HepG2 (cell line): ENCODE measurements at regions not wholly inside any gene's neighbourhood (a gene's known extent, or its start where the extent isn't known, plus 50 kb on each side); places are given as distances from the start of the nearest gene placed in this dataset.

ENCODE experiments used
- ATAC-seq: fragments of 200-7000 bp; cut with Tn5 transposase; 3 replicates; pipeline ENCODE4 v1.9.1; 2020; ENCODE audit warnings: mild to moderate bottlenecking, moderate library complexity
- BruUV-seq: library from RNA; stranded (reverse); fragments of 400-500 nt; replicated peaks from 2 replicates; lab custom pipeline; 2021; lab: Mats Ljungman, UMichigan
- CTCF ChIA-PET: fragments of 300-600 bp; formaldehyde crosslinking; extraction: SDS; loops from one replicate; lab custom pipeline; 2021; ENCODE audit warnings: low total read pairs, inconsistent platforms, low intra/inter-chr PET ratio; lab: Yijun Ruan, JAX
- POLR2A ChIA-PET: fragments of 350-600 bp; sonication (Branson Sonifier 250); formaldehyde crosslinking; loops from one replicate; lab custom pipeline; 2020; ENCODE audit warnings: antibody characterized with exemption, inconsistent platforms; lab: Yijun Ruan, JAX
- DNase-seq: peaks from one replicate; pipeline ENCODE4 v3.0.0-alpha.2; 2015; ENCODE audit warnings: low spot score
- FAIRE-seq: peaks from 3 replicates; lab custom pipeline; 2011; peaks lifted over from hg19 to GRCh38; lab: Jason Lieb, UNC
- H2AFZ ChIP-seq: one replicate; pipeline ENCODE4 v1.6.1; 2011; ENCODE audit warnings: low read length, inconsistent platforms
- H3K27ac ChIP-seq: fragments of 300-600 bp; 3 replicates; pipeline ENCODE4 v1.8.0; 2011; ENCODE audit warnings: mixed run types, mild to moderate bottlenecking, mixed read lengths, low read length, inconsistent platforms; ENCODE audit not compliant: insufficient read depth; ENCODE audit errors: extremely low read length
- H3K27me3 ChIP-seq, 2 experiments: fragments of 200-600 bp in 1 of 2; 2 replicates in 1 of 2; 3 replicates in 1 of 2; pipeline versions ENCODE4 v1.6.0 to v1.8.0; 2011; ENCODE audit warnings: low read length in 2 of 2, mild to moderate bottlenecking in 2 of 2, moderate library complexity in 2 of 2, inconsistent platforms in 1 of 2; ENCODE audit not compliant: insufficient read depth in 2 of 2, control insufficient read depth in 1 of 2
- H3K36me3 ChIP-seq, 2 experiments: fragments of 200-600 bp in 1 of 2; replicated peaks in 1 of 2; 2 replicates in 1 of 2; 3 replicates in 1 of 2; pipeline versions ENCODE4 v1.5.1 to v1.8.0; 2011; ENCODE audit warnings: low read length in 2 of 2, inconsistent platforms in 1 of 2; ENCODE audit not compliant: insufficient read depth in 2 of 2, control insufficient read depth in 1 of 2
- H3K4me1 ChIP-seq: 2 replicates; pipeline ENCODE4 v1.5.1; 2012; ENCODE audit warnings: low read length, inconsistent platforms; ENCODE audit not compliant: insufficient read depth
- H3K4me2 ChIP-seq: 2 replicates; pipeline ENCODE4 v1.6.0; 2011; ENCODE audit warnings: low read depth, low read length, inconsistent platforms
- H3K4me3 ChIP-seq, 3 experiments: fragments of 200-600 bp in 1 of 3; sonication (generic), shearing (Covaris generic) in 1 of 3; replicated peaks in 1 of 3; 2 replicates each; pipeline ENCODE4 v1.5.1; 2011 to 2016; ENCODE audit warnings: low read length in 3 of 3, inconsistent platforms in 2 of 3, low read depth in 2 of 3, mild to moderate bottlenecking in 2 of 3, control low read depth in 1 of 3, mixed read lengths in 1 of 3; ENCODE audit not compliant: insufficient read depth in 1 of 3
- H3K79me2 ChIP-seq: one replicate; pipeline ENCODE4 v1.6.1; 2011; ENCODE audit warnings: low read length, inconsistent platforms; ENCODE audit not compliant: insufficient read depth
- H3K9ac ChIP-seq: 2 replicates; pipeline ENCODE4 v1.6.0; 2011; ENCODE audit warnings: mild to moderate bottlenecking, low read depth, low read length, inconsistent platforms; ENCODE audit not compliant: insufficient read depth
- H3K9me3 ChIP-seq: 2 replicates; pipeline ENCODE4 v1.5.1; 2012; ENCODE audit warnings: mild to moderate bottlenecking, low read length
- H4K20me1 ChIP-seq: 2 replicates; pipeline ENCODE4 v1.6.0; 2011; ENCODE audit warnings: inconsistent platforms, mild to moderate bottlenecking, low read length, moderate library complexity; ENCODE audit not compliant: insufficient read depth
- ATRX ChIP-seq: sonication (generic); formaldehyde crosslinking; IDR thresholded peaks from 2 replicates; pipeline ENCODE4 v1.4.0; 2020; ENCODE audit warnings: missing genetic modification reagents, borderline replicate concordance
- DPF2 ChIP-seq: sonication (generic); formaldehyde crosslinking; IDR thresholded peaks from 2 replicates; pipeline ENCODE4 v1.4.0; 2020; ENCODE audit warnings: mild to moderate bottlenecking, low read depth, missing genetic modification reagents, borderline replicate concordance
- MATR3 ChIP-seq: sonication (generic); formaldehyde crosslinking; IDR thresholded peaks from 2 replicates; pipeline ENCODE4 v1.4.0; 2020; ENCODE audit warnings: missing genetic modification reagents
- NRL ChIP-seq: sonication (generic); formaldehyde crosslinking; IDR thresholded peaks from 2 replicates; pipeline ENCODE4 v1.5.0; 2020; ENCODE audit warnings: missing genetic modification reagents, mild to moderate bottlenecking, moderate library complexity, borderline replicate concordance
- RBM39 ChIP-seq: fragments of 200-400 bp; formaldehyde crosslinking; IDR thresholded peaks from one replicate; pipeline ENCODE4 v1.6.1; 2018; ENCODE audit warnings: antibody characterized with exemption, mild to moderate bottlenecking, low read depth, low read length; ENCODE audit not compliant: poor library complexity, severe bottlenecking
- TCF12 ChIP-seq, 2 experiments: fragments of 450-650 bp in 1 of 2; sonication (generic) in 1 of 2; formaldehyde crosslinking in 1 of 2; IDR thresholded peaks; 2 replicates each; pipeline versions ENCODE4 v1.6.1 to v1.8.0; 2017 to 2022; ENCODE audit warnings: antibody characterized with exemption in 1 of 2, mild to moderate bottlenecking in 1 of 2, missing genetic modification reagents in 1 of 2, moderate library complexity in 1 of 2
- TCF7 ChIP-seq: sonication (generic); IDR thresholded peaks from 2 replicates; pipeline ENCODE4 v1.6.1; 2016; ENCODE audit warnings: antibody characterized with exemption, low read depth
- ZBTB21 ChIP-seq: sonication (generic); formaldehyde crosslinking; IDR thresholded peaks from 2 replicates; pipeline ENCODE4 v1.4.0; 2020; ENCODE audit warnings: missing genetic modification reagents
- ZEB1 ChIP-seq: IDR thresholded peaks from 2 replicates; pipeline ENCODE4 v1.6.1; 2012; ENCODE audit warnings: mild to moderate bottlenecking, low read depth, inconsistent platforms; ENCODE audit not compliant: insufficient replicate concordance
- ZFP37 ChIP-seq: sonication (generic); formaldehyde crosslinking; IDR thresholded peaks from 2 replicates; pipeline ENCODE4 v1.4.0; 2020; ENCODE audit warnings: missing genetic modification reagents, borderline replicate concordance
- ZNF335 ChIP-seq: sonication (generic); formaldehyde crosslinking; IDR thresholded peaks from 2 replicates; pipeline ENCODE4 v1.4.0; 2020; ENCODE audit warnings: missing genetic modification reagents
- ZNF569 ChIP-seq: sonication (generic); formaldehyde crosslinking; IDR thresholded peaks from 2 replicates; pipeline ENCODE4 v1.5.0; 2020; ENCODE audit warnings: mild to moderate bottlenecking, missing genetic modification reagents, moderate library complexity, borderline replicate concordance
- ZNF724P ChIP-seq: sonication (generic); formaldehyde crosslinking; IDR thresholded peaks from 2 replicates; pipeline ENCODE4 v1.8.0; 2022; ENCODE audit warnings: missing genetic modification reagents, borderline replicate concordance
- WGBS: methylation state at CpG from one replicate; pipeline ENCODE4 v1.1.6; 2017; ENCODE audit warnings: low lambda C conversion rate; 5-methylcytosine and 5-hydroxymethylcytosine counted together
- in situ Hi-C: cut with HindIII; loops from 2 replicates; pipeline ENCODE4 v1.10.0; 2017; ENCODE audit warnings: low pct_unique_long_range_greater_than_20kb; ENCODE audit not compliant: extremely low pct_ligation_motif_present
- intact Hi-C: fragments of 100-400 bp; cut with micrococcal nuclease; formaldehyde crosslinking; loops from one replicate; pipeline ENCODE4 v1.10.0; 2022; ENCODE audit not compliant: unreplicated experiment
- TF ChIP-seq, protein P1 (sequence below), 2 experiments: fragments of 450-650 bp in 1 of 2; sonication (generic) in 1 of 2; formaldehyde crosslinking; IDR thresholded peaks; 2 replicates each; pipeline versions ENCODE4 v1.5.0 to v1.8.0; 2020 to 2022; ENCODE audit warnings: mild to moderate bottlenecking in 1 of 2, missing genetic modification reagents in 1 of 2
- TF ChIP-seq, protein P2 (sequence below): sonication (generic); formaldehyde crosslinking; IDR thresholded peaks from 2 replicates; pipeline ENCODE4 v1.4.0; 2020; ENCODE audit warnings: missing genetic modification reagents
- TF ChIP-seq, protein P3 (sequence below): sonication (generic); formaldehyde crosslinking; IDR thresholded peaks from 2 replicates; pipeline ENCODE4 v1.8.1; 2023; ENCODE audit warnings: mild to moderate bottlenecking, missing genetic modification reagents, borderline replicate concordance
- TF ChIP-seq, protein P4 (sequence below): sonication (generic); formaldehyde crosslinking; IDR thresholded peaks from 2 replicates; pipeline ENCODE4 v1.5.0; 2020; ENCODE audit warnings: missing genetic modification reagents
- TF ChIP-seq, protein P5 (sequence below), 2 experiments: sonication (generic) in 1 of 2; formaldehyde crosslinking in 1 of 2; IDR thresholded peaks; 2 replicates each; pipeline versions ENCODE4 v1.4.0 to v1.6.1; 2018 to 2020; ENCODE audit warnings: missing genetic modification reagents in 2 of 2, borderline replicate concordance in 1 of 2, low read depth in 1 of 2, mild to moderate bottlenecking in 1 of 2, missing biosample characterization in 1 of 2

DNA sequence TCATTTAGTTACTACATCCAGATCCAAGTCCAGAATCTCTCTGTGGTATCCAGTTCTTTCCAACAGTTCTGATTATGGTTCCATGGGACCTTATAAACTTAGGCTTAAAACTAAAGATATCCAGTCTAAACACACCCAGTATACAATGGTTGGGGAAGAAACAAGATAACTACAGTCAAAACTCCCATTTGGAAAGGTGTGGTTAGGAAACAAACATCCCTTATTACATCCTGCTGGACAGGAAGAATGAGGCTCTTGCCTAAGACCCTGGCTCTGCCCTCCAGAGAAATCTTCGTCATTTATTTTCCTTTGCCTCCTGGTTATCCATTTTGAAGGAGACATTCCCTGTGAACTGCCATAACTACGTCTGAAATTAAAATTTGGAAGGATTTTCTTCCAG is 64.6 kb upstream of the EPB41L4A start:
- Histone ChIP-seq H3K4me1 (peaks cover 11% of the 10 kb centered on the region), H3K4me2 (no peak overlapping the region), H3K27me3 (no peaks in the 10 kb centered on the region), H3K9ac (no peak overlapping the region), H3K36me3 (no peaks in the 10 kb centered on the region), H3K9me3 (no peaks in the 10 kb centered on the region), H2AFZ (no peak overlapping the region), H3K4me3 (no peak overlapping the region), H4K20me1 (no peaks in the 10 kb centered on the region), H3K79me2 (no peaks in the 10 kb centered on the region), H3K27ac (no peak overlapping the region)
- no peak for TF ChIP-seq ZNF335 (CRISPR knock-in tag)
- TF ChIP-seq TCF12 (IDR thresholded peaks at IDR 0.05): no peak
- TF ChIP-seq TCF12 (CRISPR knock-in tag; IDR thresholded peaks at IDR 0.05): no peak
- TF ChIP-seq DPF2 (CRISPR knock-in tag): no peak
- no peak for TF ChIP-seq MATR3 (CRISPR knock-in tag)
- TF ChIP-seq ZBTB21 (CRISPR knock-in tag): no peak
- TF ChIP-seq, protein P1, sequence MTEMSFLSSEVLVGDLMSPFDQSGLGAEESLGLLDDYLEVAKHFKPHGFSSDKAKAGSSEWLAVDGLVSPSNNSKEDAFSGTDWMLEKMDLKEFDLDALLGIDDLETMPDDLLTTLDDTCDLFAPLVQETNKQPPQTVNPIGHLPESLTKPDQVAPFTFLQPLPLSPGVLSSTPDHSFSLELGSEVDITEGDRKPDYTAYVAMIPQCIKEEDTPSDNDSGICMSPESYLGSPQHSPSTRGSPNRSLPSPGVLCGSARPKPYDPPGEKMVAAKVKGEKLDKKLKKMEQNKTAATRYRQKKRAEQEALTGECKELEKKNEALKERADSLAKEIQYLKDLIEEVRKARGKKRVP (CRISPR knock-in tag; IDR thresholded peaks at IDR 0.05): no peak
- no peak for TF ChIP-seq RBM39
- TF ChIP-seq ZFP37 (CRISPR knock-in tag): no peak
- TF ChIP-seq, protein P2, sequence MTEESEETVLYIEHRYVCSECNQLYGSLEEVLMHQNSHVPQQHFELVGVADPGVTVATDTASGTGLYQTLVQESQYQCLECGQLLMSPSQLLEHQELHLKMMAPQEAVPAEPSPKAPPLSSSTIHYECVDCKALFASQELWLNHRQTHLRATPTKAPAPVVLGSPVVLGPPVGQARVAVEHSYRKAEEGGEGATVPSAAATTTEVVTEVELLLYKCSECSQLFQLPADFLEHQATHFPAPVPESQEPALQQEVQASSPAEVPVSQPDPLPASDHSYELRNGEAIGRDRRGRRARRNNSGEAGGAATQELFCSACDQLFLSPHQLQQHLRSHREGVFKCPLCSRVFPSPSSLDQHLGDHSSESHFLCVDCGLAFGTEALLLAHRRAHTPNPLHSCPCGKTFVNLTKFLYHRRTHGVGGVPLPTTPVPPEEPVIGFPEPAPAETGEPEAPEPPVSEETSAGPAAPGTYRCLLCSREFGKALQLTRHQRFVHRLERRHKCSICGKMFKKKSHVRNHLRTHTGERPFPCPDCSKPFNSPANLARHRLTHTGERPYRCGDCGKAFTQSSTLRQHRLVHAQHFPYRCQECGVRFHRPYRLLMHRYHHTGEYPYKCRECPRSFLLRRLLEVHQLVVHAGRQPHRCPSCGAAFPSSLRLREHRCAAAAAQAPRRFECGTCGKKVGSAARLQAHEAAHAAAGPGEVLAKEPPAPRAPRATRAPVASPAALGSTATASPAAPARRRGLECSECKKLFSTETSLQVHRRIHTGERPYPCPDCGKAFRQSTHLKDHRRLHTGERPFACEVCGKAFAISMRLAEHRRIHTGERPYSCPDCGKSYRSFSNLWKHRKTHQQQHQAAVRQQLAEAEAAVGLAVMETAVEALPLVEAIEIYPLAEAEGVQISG (CRISPR knock-in tag): no peak
- TF ChIP-seq, protein P3, sequence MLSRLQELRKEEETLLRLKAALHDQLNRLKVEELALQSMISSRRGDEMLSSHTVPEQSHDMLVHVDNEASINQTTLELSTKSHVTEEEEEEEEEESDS (CRISPR knock-in tag): no peak
- TF ChIP-seq ZNF569: no peak
- no peak for TF ChIP-seq ATRX (CRISPR knock-in tag)
- no peak for TF ChIP-seq TCF7
- TF ChIP-seq, protein P4, sequence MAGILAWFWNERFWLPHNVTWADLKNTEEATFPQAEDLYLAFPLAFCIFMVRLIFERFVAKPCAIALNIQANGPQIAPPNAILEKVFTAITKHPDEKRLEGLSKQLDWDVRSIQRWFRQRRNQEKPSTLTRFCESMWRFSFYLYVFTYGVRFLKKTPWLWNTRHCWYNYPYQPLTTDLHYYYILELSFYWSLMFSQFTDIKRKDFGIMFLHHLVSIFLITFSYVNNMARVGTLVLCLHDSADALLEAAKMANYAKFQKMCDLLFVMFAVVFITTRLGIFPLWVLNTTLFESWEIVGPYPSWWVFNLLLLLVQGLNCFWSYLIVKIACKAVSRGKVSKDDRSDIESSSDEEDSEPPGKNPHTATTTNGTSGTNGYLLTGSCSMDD (CRISPR knock-in tag): no peak
- no peak for TF ChIP-seq ZEB1
- no peak for TF ChIP-seq NRL
- TF ChIP-seq ZNF724P (CRISPR knock-in tag): no peak
- TF ChIP-seq, protein P5, sequence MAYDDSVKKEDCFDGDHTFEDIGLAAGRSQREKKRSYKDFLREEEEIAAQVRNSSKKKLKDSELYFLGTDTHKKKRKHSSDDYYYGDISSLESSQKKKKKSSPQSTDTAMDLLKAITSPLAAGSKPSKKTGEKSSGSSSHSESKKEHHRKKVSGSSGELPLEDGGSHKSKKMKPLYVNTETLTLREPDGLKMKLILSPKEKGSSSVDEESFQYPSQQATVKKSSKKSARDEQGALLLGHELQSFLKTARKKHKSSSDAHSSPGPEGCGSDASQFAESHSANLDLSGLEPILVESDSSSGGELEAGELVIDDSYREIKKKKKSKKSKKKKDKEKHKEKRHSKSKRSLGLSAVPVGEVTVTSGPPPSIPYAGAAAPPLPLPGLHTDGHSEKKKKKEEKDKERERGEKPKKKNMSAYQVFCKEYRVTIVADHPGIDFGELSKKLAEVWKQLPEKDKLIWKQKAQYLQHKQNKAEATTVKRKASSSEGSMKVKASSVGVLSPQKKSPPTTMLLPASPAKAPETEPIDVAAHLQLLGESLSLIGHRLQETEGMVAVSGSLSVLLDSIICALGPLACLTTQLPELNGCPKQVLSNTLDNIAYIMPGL (CRISPR knock-in tag; IDR thresholded peaks at IDR 0.05; ENCODE audit: borderline replicate concordance in 1 of 2, low read depth in 1 of 2): no peak
- intact Hi-C loops (no loop called here), in situ Hi-C loops (no loop called here)
- ChIA-PET POLR2A (no interaction called here), CTCF (no interaction called here)
- DNase-seq (no peak), FAIRE-seq (no peak), ATAC-seq (no peak)
- BruUV-seq: no TSS peak
- 3% methylated on average over 2 of the region's 2 CpGs for WGBS
